ENCODE measurements at regions not wholly inside any gene's neighbourhood (a gene's known extent, or its start where the extent isn't known, plus 50 kb on each side); places are given as distances from the start of the nearest gene placed in this dataset.
A peak's percentile ranks its signal among the peaks of the same experiment; 100 is the strongest.
"Not testable (repeated sequence)": the region's sequence is repeated elsewhere in the genome, so short reads cannot be mapped to it uniquely, and the experiment has no call there.

GRCh38 chr6:135686784-135687301, 164.7 kb upstream of the PDE7B start:
- no peak for DNase-seq (ENCODE audit: insufficient read length, low spot score)
- FAIRE-seq, result no peak
- TF ChIP-seq POLR2A (IDR thresholded peaks at IDR 0.05; ENCODE audit: low read depth, low read length), result no peak

DNA sequence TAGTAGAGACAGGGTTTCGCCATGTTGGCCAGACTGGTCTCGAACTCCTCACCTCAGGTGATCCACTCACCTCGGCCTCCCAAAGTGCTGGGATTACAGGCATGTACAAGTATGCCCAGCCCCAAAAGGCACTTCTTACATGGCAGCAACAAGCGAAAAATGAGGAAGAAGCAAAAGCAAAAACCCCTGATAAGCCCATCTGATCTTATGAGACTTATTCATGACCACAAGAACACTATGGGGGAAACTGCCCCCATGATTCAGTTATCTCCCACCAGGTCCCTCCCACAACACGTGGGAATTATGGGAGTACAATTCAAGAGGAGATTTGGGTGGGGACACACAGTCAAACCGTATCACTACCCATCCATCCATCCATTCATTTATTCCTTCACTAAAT, 163.0 kb upstream of the PDE7B start:
- DNase-seq (ENCODE audit: insufficient read length, low spot score); FAIRE-seq: not testable (repeated sequence)

- DNase-seq (ENCODE audit: insufficient read length, low spot score) (no peak), FAIRE-seq (no peak)
- no peak for TF ChIP-seq POLR2A (IDR thresholded peaks at IDR 0.05; ENCODE audit: low read depth, low read length)
These were observed 159.1 kb upstream of the PDE7B start for GRCh38 chr6:135692426-135692825.

DNA sequence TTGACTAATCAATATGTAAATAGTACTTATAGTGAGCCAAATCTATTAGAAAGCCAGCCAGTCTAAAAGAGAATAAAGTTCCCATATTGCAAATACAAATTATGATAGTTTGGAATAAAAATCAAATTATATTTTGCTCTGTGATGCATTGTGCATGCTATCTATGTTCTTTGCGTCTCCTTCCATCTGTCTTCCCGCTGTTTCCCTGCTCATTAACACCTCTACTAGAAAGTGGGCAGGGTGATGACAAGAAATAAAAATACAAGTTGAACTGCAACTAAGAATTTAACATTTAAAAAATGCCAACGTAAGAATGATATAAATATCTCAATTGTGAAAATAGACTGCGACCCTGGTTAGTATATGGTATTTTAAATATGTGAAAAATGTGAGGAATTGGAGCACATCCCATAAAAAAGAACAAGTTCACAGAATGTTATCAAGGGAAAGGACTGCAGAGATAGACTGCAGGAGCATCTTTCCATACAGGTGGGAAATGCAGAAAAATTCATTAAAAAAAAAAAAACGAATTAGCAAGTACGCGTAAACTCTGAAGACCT, 157.6 kb upstream of the PDE7B start:
- FAIRE-seq, result no peak
- TF ChIP-seq POLR2A (IDR thresholded peaks at IDR 0.05; ENCODE audit: low read depth, low read length), result no peak
- no peak for DNase-seq (ENCODE audit: insufficient read length, low spot score)

DNA sequence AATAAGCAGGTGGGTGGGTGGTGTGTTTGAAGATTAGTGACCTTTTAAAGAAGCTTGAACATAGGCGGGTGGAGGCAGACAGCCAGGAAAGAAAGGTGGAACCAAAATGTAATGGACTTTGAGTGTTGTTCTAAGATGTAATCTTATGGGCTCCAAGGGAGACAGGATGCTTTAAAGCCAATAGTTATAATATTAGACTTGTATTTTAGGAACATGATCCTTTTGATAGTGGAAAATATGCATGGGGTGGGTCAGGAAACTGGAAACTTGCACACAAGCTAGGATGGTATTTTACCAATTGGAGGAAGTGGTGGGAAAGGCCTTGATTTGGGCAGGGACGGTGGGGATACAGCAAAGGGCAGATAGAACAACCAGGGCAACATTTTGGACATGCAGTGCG, 151.8 kb upstream of the PDE7B start:
- DNase-seq (ENCODE audit: insufficient read length, low spot score) (no peak), FAIRE-seq (no peak)
- no peak for TF ChIP-seq POLR2A (IDR thresholded peaks at IDR 0.05; ENCODE audit: low read depth, low read length)

GRCh38 chr6:135701426-135701825, 150.1 kb upstream of the PDE7B start:
- no peak for DNase-seq (ENCODE audit: insufficient read length, low spot score)
- no peak for TF ChIP-seq POLR2A (IDR thresholded peaks at IDR 0.05; ENCODE audit: low read depth, low read length)
- no peak for FAIRE-seq

GRCh38 chr6:135703007-135703406, 148.5 kb upstream of the PDE7B start:
- no peak for FAIRE-seq

GRCh38 chr6:135703621-135704020, 147.9 kb upstream of the PDE7B start:
- no peak for DNase-seq (ENCODE audit: insufficient read length, low spot score)

More at GRCh38 chr6:135703007-135703406, 148.5 kb upstream of the PDE7B start:
- no peak for TF ChIP-seq POLR2A (IDR thresholded peaks at IDR 0.05; ENCODE audit: low read depth, low read length)
- DNase-seq (ENCODE audit: insufficient read length, low spot score), result no peak

DNA sequence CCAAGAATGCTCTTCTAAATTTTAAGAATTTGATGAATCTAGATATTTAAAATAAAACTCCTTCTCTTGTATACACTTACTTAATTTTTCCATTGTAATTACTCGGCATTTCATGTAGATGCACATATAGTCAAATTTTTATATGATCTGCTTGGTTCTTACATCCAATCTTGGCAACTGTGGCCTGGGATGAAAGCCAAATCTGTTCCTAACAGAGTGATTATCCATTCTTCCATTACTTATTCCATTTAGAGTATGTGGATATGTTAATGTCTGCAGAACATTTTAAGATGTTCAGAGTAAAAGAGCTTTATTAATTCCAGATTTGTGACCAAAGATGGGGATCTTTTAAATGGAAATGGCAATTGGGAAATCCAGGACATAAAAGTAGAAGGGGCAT, 144.1 kb upstream of the PDE7B start:
- TF ChIP-seq POLR2A (IDR thresholded peaks at IDR 0.05; ENCODE audit: low read depth, low read length), result no peak
- DNase-seq (ENCODE audit: insufficient read length, low spot score) (no peak), FAIRE-seq (no peak)

More at GRCh38 chr6:135703621-135704020, 147.9 kb upstream of the PDE7B start:
- no peak for FAIRE-seq
- no peak for TF ChIP-seq POLR2A (IDR thresholded peaks at IDR 0.05; ENCODE audit: low read depth, low read length)

DNA sequence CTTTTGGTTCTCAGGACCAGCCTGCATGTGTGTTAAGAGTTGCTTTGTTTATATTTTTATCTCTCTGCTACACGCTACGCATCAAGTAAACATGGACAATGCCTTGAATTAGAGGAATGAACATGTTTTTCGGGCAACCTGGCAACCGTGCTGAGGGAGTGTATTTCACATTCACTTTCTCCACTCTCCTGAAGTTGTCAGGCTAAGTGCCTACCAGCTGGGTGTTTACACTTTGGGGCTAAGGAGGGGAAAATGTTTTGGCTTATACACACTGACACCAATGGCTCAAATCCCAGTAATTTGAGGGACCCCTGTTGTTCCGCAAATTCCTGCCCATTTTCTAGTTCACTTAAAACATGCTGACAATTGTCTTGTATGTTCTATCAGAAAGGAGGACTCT, 141.5 kb upstream of the PDE7B start:
- TF ChIP-seq POLR2A (IDR thresholded peaks at IDR 0.05; ENCODE audit: low read depth, low read length), result no peak
- FAIRE-seq, result no peak

DNA sequence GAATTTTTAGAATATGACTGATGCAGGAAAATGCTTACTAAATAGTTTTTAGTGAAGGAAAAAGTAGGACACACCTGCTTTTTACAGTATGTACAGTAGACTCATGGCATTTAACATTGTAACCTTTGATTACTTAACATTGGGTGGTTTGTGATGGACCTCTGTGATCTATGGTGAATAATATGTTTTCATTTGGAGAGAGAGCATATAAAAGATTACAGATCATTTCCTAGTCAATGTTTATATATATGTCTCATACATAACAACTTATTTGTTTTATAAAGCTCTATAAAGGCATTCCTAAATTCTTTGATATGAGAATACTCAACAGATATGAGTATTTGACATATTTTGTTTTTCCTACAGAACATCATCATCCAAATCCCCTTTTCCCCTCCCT, 129.3 kb upstream of the PDE7B start:
- DNase-seq (ENCODE audit: insufficient read length, low spot score) (no peak), FAIRE-seq (no peak)
- no peak for TF ChIP-seq POLR2A (IDR thresholded peaks at IDR 0.05; ENCODE audit: low read depth, low read length)

More for the DNA sequence above, 141.5 kb upstream of the PDE7B start:
- no peak for DNase-seq (ENCODE audit: insufficient read length, low spot score)

DNA sequence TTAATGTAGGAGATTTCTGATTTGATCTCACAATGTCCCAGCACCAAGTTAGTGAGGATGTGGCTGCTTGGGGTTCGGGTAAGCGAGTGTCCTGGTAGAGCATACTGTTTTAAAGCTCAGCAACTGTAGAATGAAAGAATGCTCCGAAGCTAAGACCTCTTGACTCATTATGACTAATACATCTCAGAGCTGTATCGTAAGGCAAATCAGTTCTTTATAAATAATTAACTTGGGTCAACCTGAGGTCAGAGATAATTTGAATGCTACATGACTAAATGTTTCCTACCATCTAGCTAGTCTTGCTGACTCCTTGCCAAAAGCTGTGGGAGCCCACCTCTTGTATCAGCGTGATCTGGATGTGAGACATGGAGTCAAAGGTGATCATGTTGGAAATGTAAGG, 128.8 kb upstream of the PDE7B start:
- FAIRE-seq (peak; percentile 93), DNase-seq (ENCODE audit: insufficient read length, low spot score) (peak; percentile 11)
- TF ChIP-seq POLR2A (IDR thresholded peaks at IDR 0.05; ENCODE audit: low read depth, low read length), result no peak

GRCh38 chr6:135728589-135728988, 122.9 kb upstream of the PDE7B start:
- FAIRE-seq (no peak), DNase-seq (ENCODE audit: insufficient read length, low spot score) (no peak)
- TF ChIP-seq POLR2A (IDR thresholded peaks at IDR 0.05; ENCODE audit: low read depth, low read length), result no peak

GRCh38 chr6:135731116-135731515, 120.4 kb upstream of the PDE7B start:
- DNase-seq (ENCODE audit: insufficient read length, low spot score) (no peak), FAIRE-seq (no peak)
- no peak for TF ChIP-seq POLR2A (IDR thresholded peaks at IDR 0.05; ENCODE audit: low read depth, low read length)

DNA sequence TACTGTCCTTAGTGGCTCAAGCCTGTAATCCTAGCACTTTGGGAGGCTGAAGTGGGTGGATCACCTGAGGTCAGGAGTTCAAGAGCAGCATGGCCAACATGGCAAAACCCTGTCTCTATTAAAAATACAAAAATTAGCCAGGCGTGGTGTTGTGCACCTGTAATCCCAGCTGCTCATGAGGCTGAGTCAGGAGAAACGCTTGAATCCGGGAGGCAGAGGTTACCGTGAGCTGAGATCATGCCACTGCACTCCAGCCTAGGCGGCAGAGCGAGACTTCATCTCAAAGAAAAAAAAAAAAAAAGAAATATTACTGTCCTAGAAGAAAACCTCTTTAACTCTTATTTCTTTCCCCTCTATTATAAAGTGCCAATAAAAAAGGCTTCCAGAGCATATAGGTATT, 115.2 kb upstream of the PDE7B start:
- not testable (repeated sequence) for FAIRE-seq; DNase-seq (ENCODE audit: insufficient read length, low spot score)

DNA sequence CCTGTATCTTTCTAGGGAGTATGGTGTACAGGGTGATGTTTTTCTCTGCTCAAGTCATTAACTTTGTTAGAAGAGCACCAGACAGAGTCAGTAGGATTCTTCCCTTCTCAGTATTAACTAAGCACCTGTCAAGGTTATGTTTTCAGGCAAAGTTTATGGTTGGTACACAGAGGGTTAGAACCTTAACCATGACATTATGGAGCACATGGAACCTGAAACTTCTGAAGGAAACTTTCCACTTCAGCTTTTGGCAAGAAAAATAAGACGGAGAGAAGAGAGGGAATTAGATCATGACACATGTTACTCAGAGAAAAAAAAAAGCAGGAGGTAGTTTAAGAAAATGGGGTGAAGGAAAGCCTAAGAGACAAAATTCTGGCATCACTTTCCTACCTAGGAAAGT, 112.9 kb upstream of the PDE7B start:
- no peak for DNase-seq (ENCODE audit: insufficient read length, low spot score)
- no peak for TF ChIP-seq POLR2A (IDR thresholded peaks at IDR 0.05; ENCODE audit: low read depth, low read length)
- no peak for FAIRE-seq
